ENCODE measurements at regions not wholly inside any gene's neighbourhood (a gene's known extent, or its start where the extent isn't known, plus 50 kb on each side); places are given as distances from the start of the nearest gene placed in this dataset.

DNA sequence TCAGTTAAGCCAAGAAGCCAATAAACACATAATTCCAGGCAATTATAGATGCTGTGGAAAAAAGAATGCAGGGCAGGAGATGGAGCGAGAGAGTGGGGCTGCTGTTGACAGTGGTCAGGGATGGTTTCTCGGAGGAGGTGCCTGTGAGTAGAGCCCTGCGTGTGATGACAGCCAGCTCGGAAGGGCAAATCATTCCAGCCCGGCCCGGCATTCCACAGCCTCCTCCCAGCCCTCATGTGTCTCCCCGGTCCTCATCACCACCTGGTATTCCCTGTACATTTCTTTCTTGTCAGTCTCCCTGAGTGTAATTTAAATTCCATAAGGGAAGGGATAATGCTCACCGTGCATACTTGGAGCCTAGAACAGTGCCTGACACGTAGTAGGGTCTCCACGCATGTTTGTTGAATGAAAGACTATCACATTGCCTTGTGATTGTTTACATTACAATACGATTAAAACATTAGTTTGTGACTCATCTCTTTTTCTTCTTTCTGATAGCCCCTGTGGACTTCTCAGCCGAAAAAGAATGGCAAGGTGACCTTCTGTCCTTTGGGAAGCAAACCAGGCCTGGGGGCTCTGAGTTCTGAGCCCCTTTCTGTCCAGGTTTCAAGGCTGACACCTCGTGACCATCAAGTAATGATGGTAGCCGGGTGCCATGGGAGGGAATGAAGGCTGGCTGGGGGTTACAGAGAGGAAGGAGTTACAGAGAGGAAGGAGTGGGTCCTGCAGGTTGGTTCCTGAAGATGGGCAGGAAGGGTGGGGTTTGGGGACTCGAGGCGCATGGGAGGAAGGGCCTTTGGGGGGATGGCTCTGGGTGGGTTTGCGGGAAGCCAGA is 379.5 kb upstream of the SULF2 start:
- TF ChIP-seq, protein P1, sequence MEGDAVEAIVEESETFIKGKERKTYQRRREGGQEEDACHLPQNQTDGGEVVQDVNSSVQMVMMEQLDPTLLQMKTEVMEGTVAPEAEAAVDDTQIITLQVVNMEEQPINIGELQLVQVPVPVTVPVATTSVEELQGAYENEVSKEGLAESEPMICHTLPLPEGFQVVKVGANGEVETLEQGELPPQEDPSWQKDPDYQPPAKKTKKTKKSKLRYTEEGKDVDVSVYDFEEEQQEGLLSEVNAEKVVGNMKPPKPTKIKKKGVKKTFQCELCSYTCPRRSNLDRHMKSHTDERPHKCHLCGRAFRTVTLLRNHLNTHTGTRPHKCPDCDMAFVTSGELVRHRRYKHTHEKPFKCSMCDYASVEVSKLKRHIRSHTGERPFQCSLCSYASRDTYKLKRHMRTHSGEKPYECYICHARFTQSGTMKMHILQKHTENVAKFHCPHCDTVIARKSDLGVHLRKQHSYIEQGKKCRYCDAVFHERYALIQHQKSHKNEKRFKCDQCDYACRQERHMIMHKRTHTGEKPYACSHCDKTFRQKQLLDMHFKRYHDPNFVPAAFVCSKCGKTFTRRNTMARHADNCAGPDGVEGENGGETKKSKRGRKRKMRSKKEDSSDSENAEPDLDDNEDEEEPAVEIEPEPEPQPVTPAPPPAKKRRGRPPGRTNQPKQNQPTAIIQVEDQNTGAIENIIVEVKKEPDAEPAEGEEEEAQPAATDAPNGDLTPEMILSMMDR (IDR thresholded peaks at IDR 0.05; ENCODE audit: insufficient read depth, low read length), result no peak
- DNase-seq (ENCODE audit: low read depth), result no peak
- no peak overlapping the region for H3K4me3 ChIP-seq (ENCODE audit: low read depth, low read length)

DNA sequence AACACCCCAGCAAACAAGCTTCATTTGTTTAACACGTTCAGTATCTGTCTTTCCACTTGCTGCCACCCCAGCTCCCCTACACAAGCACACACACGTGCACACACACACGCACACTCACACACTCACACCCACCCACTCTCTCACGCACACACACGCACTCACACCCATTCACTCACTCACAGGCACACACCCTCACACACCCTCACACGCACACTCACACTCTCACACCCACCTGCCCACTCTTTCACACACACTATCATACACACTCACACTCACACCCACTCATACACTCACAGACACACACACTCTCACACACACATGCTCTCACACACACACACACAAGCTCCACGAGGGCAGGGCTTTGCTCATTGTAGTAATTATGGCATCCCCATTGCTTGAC is 378.8 kb upstream of the SULF2 start:
- TF ChIP-seq, protein P1 (IDR thresholded peaks at IDR 0.05; ENCODE audit: insufficient read depth, low read length), result no peak
- DNase-seq (ENCODE audit: low read depth), result no peak
- H3K4me3 ChIP-seq (ENCODE audit: low read depth, low read length), result no peak overlapping the region

DNA sequence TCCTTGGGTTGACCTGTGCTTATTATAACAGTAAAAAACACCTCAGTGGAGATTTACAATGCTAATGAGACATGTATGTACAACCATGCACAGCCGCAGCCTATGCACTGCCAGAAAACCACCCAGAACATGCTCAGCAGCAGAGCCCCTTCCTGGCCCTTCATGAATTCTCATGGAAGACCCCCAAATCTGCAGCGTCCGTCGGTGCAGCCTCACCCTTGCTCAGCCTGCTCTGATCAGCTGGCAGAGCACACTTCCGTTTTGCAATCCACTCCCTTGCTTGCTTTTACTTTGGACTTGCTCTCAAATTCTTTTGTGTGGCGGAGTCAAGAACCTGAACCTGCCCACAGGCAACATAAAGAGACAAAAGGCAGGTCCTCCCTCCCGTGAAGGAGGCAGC is 378.2 kb upstream of the SULF2 start:
- no peak overlapping the region for H3K4me3 ChIP-seq (ENCODE audit: low read depth, low read length)
- DNase-seq (ENCODE audit: low read depth), result no peak
- TF ChIP-seq, protein P1 (IDR thresholded peaks at IDR 0.05; ENCODE audit: insufficient read depth, low read length), result no peak

DNA sequence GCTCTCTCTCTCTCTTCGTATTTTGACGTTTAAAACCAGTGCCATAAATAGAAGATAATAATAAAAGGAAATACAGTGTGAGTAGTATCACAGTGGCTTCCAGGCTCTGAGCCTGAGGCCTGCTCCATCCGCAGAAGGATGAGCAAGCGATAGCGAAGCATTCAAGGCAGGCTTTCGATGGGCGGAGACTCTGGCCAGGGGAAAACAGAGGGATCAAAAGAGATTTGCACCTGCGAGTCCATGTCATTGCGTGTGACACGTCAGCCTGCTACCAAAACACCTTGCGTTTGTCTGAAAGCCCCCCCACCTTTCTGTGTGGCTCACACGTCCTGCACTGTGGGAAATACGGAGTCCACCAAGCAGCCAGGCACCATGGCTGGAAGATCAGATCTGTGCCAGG is 377.3 kb upstream of the SULF2 start:
- DNase-seq (ENCODE audit: low read depth), result no peak
- TF ChIP-seq, protein P1 (IDR thresholded peaks at IDR 0.05; ENCODE audit: insufficient read depth, low read length), result no peak

DNA sequence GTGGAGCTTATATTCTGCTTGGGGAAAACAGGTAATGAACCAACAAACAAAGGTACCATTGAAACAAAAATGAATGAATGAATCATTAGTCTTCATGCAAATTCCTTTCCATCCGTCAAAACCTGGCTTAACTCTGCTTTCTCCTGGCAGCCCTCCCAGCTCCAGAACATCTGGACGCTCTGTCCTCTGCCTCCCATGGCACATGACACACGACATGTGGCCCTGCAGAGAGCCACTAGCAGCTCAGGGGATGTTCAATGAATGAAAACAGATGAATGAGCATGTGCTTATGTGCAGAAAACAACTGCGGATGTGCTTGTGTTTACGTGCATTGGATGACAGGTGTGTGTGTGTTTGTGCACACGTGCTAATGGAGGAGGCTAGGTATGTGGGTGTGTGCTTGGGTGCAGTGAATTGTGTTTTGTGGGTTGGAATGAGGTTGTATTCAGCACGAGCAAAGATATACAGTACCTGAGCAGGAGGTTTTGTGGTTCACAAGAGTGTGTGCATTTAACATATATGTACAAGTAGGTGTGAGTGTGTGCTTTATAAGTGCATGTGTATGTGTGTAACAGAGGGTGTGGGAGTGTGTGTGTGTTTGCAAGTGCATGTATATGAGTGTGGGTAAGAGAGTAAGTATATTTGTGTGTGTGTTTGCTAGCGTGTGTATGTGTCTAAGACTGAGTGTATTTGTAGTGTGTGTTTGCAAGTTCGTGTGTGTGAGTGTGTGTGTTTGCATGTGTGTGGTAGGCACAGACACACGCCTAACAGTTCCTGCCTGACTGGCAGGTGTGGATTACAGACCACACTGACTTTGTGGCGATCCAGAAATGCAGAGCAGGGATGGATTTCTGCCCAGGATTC is 374.1 kb upstream of the SULF2 start:
- TF ChIP-seq, protein P1 (IDR thresholded peaks at IDR 0.05; ENCODE audit: insufficient read depth, low read length), result no peak
- no peak for DNase-seq (ENCODE audit: low read depth)
- no peak overlapping the region for H3K4me3 ChIP-seq (ENCODE audit: low read depth, low read length)

More for the DNA sequence above, 377.3 kb upstream of the SULF2 start:
- H3K4me3 ChIP-seq (ENCODE audit: low read depth, low read length), result no peak overlapping the region

DNA sequence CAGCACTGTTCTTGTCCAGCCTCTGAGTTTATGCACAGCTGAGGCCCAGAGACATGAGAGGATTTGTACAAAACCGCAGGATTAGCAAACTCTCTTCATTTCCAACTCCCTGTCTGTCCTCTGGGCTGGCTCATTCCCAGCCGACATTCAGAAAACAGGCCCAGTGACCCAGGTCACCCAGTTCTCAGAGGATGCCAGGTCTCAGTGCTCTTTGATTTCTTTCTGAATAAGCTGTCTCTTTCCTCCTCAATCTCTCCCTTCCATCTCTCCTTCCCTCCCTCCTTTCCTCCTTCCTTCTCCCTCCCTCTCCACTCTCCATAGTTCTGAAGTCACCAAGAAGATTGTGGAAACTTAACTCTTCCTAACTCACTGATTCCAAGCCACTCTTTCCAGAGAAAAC is 372.7 kb upstream of the SULF2 start:
- no peak for DNase-seq (ENCODE audit: low read depth)
- H3K4me3 ChIP-seq (ENCODE audit: low read depth, low read length), result no peak overlapping the region
- TF ChIP-seq, protein P1 (IDR thresholded peaks at IDR 0.05; ENCODE audit: insufficient read depth, low read length), result no peak
